Heart left ventricle (tissue), 13 donors: ENCODE measurements at regions not wholly inside any gene's neighbourhood (a gene's known extent, or its start where the extent isn't known, plus 50 kb on each side); places are given as distances from the start of the nearest gene placed in this dataset.

ENCODE experiments used
- POLR2A ChIP-seq, 2 donors: fragments of 450-650 bp; IDR thresholded peaks; one replicate each; pipeline ENCODE4 v1.6.1; 2017; ENCODE audit warnings: antibody characterized with exemption in 2 of 2, mild to moderate bottlenecking in 2 of 2, moderate library complexity in 2 of 2
- TF ChIP-seq, protein P1 (sequence below), 12 donors: fragments of 200-600 bp; sonication (generic) in 4 of 12; IDR thresholded peaks; one replicate each; pipeline versions ENCODE4 v1.5.0 to v1.8.0; 2018 to 2022; ENCODE audit warnings: antibody characterized with exemption in 12 of 12, mild to moderate bottlenecking in 5 of 12
- donor health status: ischemic (EF 13 %, LVEDD 7.1; RV severe dilation, severe dysfunction).
- donor health status: DM: no; HTN: yes; CAD: no.
- donor health status: DM: no; HTN: no; CAD: no.
- donor health status: ischemic (EF 25% LVEDD 6.9; RV normal size, moderate dysfunction).
- donor health status: ischemic (EF 25% LVEDD 5.7; RV mildly dilated, moderate dysfunction).
- donor health status: ischemic (EF 35%, LVEDD 5.7; RV mildly dilated, moderate dysfunction).
- donor health status: nonischemic (EF 11% LVEDD 7.7; RV severe dilation, severe dysfunction).
- donor health status: DM: yes; HTN: yes; CAD: no.
- donor health status: PGD.
- donor health status: ischemic (EF 29% LVEDD 5.4; RV normal size, mild dysfunction).
- donor health status: nonischemic (EF 23%, LVEDD 6.1; RV moderate dilation, normal function).

DNA sequence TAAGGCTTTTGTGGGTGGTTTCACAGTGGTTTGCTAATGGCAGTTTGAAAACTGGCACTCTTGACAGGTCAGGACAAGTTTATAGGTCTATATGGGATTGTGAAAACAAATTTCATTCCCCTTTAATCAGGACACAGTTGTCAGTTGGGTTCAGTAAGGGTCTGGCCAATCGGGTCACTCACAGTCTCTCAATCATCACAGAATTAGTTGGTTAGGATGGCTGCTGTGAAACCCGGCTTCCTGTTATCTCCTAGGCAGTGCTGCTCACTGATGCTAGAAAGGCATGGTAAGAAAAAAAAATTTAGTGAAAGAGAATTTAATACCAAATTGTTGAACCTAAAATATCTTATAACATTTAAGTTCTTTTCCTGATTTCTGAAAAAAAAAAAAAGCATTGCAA is 1730.1 kb downstream of the EFNB2 start:
- TF ChIP-seq, protein P1, sequence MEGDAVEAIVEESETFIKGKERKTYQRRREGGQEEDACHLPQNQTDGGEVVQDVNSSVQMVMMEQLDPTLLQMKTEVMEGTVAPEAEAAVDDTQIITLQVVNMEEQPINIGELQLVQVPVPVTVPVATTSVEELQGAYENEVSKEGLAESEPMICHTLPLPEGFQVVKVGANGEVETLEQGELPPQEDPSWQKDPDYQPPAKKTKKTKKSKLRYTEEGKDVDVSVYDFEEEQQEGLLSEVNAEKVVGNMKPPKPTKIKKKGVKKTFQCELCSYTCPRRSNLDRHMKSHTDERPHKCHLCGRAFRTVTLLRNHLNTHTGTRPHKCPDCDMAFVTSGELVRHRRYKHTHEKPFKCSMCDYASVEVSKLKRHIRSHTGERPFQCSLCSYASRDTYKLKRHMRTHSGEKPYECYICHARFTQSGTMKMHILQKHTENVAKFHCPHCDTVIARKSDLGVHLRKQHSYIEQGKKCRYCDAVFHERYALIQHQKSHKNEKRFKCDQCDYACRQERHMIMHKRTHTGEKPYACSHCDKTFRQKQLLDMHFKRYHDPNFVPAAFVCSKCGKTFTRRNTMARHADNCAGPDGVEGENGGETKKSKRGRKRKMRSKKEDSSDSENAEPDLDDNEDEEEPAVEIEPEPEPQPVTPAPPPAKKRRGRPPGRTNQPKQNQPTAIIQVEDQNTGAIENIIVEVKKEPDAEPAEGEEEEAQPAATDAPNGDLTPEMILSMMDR (IDR thresholded peaks at IDR 0.05): no peak
- TF ChIP-seq POLR2A (IDR thresholded peaks at IDR 0.05): no peak
